Stimulated activated naive CD8-positive, alpha-beta T cell treated with anti-CD3 and anti-CD28 coated beads, Interleukin-15, Interleukin-2, amounts not matched to agents 100 ng/mL and 50 ng/mL, for 24 hours (primary cell): ENCODE measurements at regions not wholly inside any gene's neighbourhood (a gene's known extent, or its start where the extent isn't known, plus 50 kb on each side); places are given as distances from the start of the nearest gene placed in this dataset.

ENCODE experiments used
- H3K27ac Mint-ChIP-seq: one replicate; pipeline ENCODE4 v1.8.0; 2021; ENCODE audit warnings: mild to moderate bottlenecking, mixed read lengths
- H3K27me3 Mint-ChIP-seq: one replicate; pipeline ENCODE4 v1.8.0; 2021; ENCODE audit warnings: mixed read lengths
- H3K36me3 Mint-ChIP-seq: one replicate; pipeline ENCODE4 v1.8.0; 2021; ENCODE audit warnings: low read depth, mixed read lengths
- H3K4me1 Mint-ChIP-seq: one replicate; pipeline ENCODE4 v1.8.0; 2021; ENCODE audit warnings: low read depth, mixed read lengths
- H3K4me3 Mint-ChIP-seq: one replicate; pipeline ENCODE4 v1.8.0; 2021; ENCODE audit warnings: mild to moderate bottlenecking, mixed read lengths
- H3K9me3 Mint-ChIP-seq: one replicate; pipeline ENCODE4 v1.8.0; 2021; ENCODE audit warnings: mixed read lengths

- H3K4me1 Mint-ChIP-seq = no peaks in the 10 kb centered on the region
- no peaks in the 10 kb centered on the region for H3K9me3 Mint-ChIP-seq
- no peaks in the 10 kb centered on the region for H3K27me3 Mint-ChIP-seq
- no peak overlapping the region for H3K27ac Mint-ChIP-seq
- no peaks in the 10 kb centered on the region for H3K36me3 Mint-ChIP-seq
- no peak overlapping the region for H3K4me3 Mint-ChIP-seq
Measured at GRCh38 chr3:8200996-8201395, 300.6 kb upstream of the LMCD1 start.

DNA sequence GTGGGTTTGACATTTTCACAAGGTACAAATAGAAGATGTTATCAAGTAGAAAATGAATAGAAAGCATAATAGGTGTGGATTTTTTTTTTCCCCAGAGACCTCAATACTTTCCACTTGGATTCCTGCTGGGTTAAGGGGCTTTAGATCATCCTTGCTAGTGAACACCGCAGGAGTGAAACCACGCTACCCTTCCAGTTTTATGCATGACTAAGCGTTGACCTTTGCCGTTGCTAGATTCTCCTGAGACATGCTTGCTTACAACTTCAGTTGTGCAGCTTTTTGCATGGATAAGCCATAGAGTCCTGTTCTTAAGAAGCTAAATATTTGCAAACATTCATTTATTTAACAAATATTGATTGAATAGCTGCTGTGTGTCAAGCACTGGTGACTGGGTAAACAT lies 299.7 kb upstream of the LMCD1 start:
- no peak overlapping the region for H3K27ac Mint-ChIP-seq
- H3K4me3 Mint-ChIP-seq = no peak overlapping the region
- no peaks in the 10 kb centered on the region for H3K27me3 Mint-ChIP-seq
- H3K36me3 Mint-ChIP-seq = no peaks in the 10 kb centered on the region
- no peaks in the 10 kb centered on the region for H3K4me1 Mint-ChIP-seq
- no peaks in the 10 kb centered on the region for H3K9me3 Mint-ChIP-seq

DNA sequence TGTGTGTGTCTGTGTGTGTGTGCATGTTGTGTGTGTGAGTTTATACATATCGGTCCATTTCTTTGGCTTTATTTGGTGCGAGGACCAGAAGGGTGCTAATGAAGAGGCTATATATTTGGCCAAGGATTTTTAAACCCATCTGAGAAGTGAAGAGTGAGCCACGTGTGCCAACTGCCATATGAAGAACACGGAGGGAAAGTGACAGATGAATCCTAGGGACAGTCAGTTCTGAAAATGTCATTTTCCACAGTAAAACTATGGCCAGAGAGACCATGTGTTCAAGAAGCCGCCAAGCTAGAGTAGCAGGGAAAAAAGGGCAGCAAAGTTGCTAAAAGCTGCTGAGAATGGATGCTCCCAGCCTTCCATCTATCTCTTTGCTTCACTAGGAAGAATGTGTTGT lies 297.3 kb upstream of the LMCD1 start:
- H3K27me3 Mint-ChIP-seq = no peaks in the 10 kb centered on the region
- H3K4me3 Mint-ChIP-seq = no peak overlapping the region
- no peaks in the 10 kb centered on the region for H3K9me3 Mint-ChIP-seq
- no peaks in the 10 kb centered on the region for H3K36me3 Mint-ChIP-seq
- H3K4me1 Mint-ChIP-seq = no peaks in the 10 kb centered on the region
- H3K27ac Mint-ChIP-seq = no peak overlapping the region

DNA sequence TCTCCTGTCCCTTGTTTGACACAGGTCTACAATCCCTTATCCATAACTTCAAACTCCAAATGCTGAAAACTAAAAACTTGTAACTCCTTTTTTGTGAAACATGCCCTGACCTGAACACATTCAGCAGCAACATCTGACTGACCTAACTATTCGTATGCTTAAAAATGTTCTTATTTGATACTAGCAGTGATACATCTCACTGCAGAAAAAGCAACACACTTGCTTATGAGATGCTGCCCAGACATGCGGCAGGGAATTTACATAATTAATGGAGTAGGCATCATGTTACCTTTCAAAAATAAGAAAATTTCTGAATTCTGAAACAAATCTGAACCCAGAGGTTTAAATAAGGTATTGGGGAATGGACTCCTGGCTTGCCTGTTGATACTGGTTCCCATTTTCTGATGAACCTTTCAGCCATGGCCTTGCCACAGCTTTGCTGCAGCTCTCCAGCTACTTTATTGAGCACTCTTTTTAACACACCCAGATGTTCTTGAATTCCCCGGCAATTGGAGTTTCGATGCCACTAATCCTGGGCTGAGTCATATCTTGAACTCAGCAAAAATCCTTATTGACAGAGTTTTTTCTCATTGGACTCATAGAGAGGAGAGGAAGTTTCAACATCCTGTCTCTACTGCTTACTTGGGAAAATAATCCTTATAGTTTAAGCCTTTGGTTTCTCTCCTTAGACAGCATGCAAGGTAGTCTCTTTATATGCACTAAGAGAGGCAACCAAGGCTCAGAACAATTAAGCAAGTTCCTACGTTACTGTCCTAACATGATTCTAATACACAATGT lies 296.6 kb upstream of the LMCD1 start:
- no peaks in the 10 kb centered on the region for H3K9me3 Mint-ChIP-seq
- H3K4me3 Mint-ChIP-seq = no peak overlapping the region

GRCh38 chr3:8205881-8206280 lies 295.7 kb upstream of the LMCD1 start:
- Mint-ChIP-seq H3K4me1 (no peaks in the 10 kb centered on the region), H3K27ac (no peak overlapping the region), H3K27me3 (peaks cover 4% of the 10 kb centered on the region), H3K36me3 (no peaks in the 10 kb centered on the region), H3K9me3 (no peaks in the 10 kb centered on the region), H3K4me3 (no peak overlapping the region)

More for the DNA sequence above, 296.6 kb upstream of the LMCD1 start:
- H3K27ac Mint-ChIP-seq = no peak overlapping the region
- no peaks in the 10 kb centered on the region for H3K27me3 Mint-ChIP-seq
- H3K36me3 Mint-ChIP-seq = no peaks in the 10 kb centered on the region
- no peaks in the 10 kb centered on the region for H3K4me1 Mint-ChIP-seq

DNA sequence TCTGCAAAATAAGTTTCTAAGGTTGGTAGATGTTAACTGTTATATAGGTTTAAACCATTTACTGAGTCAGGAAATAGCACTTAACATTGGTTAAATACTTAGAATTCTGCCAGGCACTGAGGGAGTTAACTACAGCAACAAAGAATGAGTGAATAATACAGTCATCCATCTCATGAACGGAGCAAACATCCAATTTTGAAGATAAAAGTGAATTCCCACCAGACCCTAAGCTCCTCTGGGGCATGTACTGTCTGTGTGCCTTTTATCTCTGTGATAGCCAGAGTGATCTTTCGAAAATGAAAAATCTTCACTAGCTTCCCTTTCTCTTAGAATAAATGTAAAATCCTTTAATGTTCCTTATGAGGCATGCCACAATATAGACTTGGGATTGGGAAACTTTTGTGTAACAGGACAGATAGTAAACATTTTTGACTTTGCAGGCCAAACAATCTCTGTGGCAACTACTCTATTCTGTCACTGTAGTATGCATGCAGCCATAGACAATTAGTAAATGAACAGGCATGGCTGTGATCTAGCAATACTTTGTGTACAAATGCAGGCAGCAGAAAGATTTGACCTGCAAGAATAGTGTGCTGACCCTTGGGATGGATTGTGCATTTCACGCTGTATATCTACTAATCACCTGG lies 294.5 kb upstream of the LMCD1 start:
- Mint-ChIP-seq H3K36me3 (no peaks in the 10 kb centered on the region), H3K4me1 (no peaks in the 10 kb centered on the region), H3K27me3 (peaks cover 4% of the 10 kb centered on the region)

GRCh38 chr3:8210882-8211341 lies 290.7 kb upstream of the LMCD1 start:
- no peak overlapping the region for H3K27ac Mint-ChIP-seq
- H3K4me3 Mint-ChIP-seq = no peak overlapping the region
- H3K4me1 Mint-ChIP-seq = no peaks in the 10 kb centered on the region
- no peaks in the 10 kb centered on the region for H3K36me3 Mint-ChIP-seq
- H3K27me3 Mint-ChIP-seq = peaks cover 15% of the 10 kb centered on the region
- no peaks in the 10 kb centered on the region for H3K9me3 Mint-ChIP-seq

More for the DNA sequence above, 294.5 kb upstream of the LMCD1 start:
- no peak overlapping the region for H3K27ac Mint-ChIP-seq
- no peaks in the 10 kb centered on the region for H3K9me3 Mint-ChIP-seq
- H3K4me3 Mint-ChIP-seq = no peak overlapping the region

DNA sequence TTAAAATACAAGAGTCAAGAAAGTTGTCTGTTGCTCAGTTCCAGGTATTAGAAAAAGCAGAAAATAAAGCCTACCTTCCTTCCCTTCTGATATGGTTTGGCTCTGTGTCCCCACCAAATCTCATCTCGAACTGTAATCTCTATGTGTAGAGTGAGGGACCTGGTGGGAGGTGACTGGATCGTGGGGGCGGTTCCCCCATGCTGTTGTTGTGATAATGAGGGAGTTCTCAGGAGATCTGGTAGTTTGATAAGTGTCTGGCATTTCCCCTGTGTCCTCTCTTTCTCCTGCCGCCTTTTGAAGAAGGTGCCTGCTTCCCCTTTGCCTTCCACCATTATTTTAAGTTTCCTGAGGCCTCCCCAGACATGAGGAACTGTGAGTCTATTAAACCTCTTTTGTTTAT lies 288.8 kb upstream of the LMCD1 start:
- H3K36me3 Mint-ChIP-seq = no peaks in the 10 kb centered on the region
- H3K9me3 Mint-ChIP-seq = no peaks in the 10 kb centered on the region
- H3K4me3 Mint-ChIP-seq = no peak overlapping the region
- no peak overlapping the region for H3K27ac Mint-ChIP-seq
- H3K4me1 Mint-ChIP-seq = no peaks in the 10 kb centered on the region
- H3K27me3 Mint-ChIP-seq = peaks cover 15% of the 10 kb centered on the region

GRCh38 chr3:8213286-8213685 lies 288.3 kb upstream of the LMCD1 start:
- no peak overlapping the region for H3K4me3 Mint-ChIP-seq
- H3K27ac Mint-ChIP-seq = no peak overlapping the region
- H3K36me3 Mint-ChIP-seq = no peaks in the 10 kb centered on the region
- no peaks in the 10 kb centered on the region for H3K4me1 Mint-ChIP-seq
- peaks cover 15% of the 10 kb centered on the region for H3K27me3 Mint-ChIP-seq
- H3K9me3 Mint-ChIP-seq = no peaks in the 10 kb centered on the region

GRCh38 chr3:8215821-8216220 lies 285.8 kb upstream of the LMCD1 start:
- Mint-ChIP-seq H3K27ac (no peak overlapping the region), H3K36me3 (no peaks in the 10 kb centered on the region), H3K27me3 (peaks cover 12% of the 10 kb centered on the region), H3K4me1 (no peaks in the 10 kb centered on the region), H3K9me3 (no peaks in the 10 kb centered on the region), H3K4me3 (no peak overlapping the region)

DNA sequence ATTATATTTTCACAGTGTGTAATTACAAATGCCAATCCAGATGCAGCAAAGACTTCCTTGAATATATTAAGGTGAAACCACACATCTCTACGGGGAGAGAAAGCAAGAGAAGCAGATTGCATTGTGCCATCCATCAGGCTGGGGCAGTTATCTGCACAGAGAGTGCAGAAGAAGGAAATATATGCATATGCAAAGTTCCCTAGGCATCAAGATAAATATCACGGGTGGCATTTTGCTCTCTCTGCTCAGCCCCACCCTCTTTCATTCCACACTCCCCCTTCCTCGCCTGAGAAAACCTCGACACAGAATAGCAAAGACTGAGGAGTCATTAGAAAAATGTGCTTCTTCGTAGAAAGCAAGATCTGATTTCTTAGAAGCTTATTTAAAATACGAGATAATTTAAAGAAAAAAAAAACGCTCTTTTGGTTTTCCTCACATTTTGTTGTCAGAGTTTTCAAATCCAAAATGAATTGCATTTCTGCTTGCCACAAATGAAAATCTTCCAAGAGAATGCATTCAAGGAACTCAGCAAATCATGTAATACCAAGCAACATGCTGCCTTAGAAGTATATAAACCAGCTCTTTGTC lies 283.2 kb upstream of the LMCD1 start:
- H3K27ac Mint-ChIP-seq = no peak overlapping the region
- H3K36me3 Mint-ChIP-seq = no peaks in the 10 kb centered on the region
- H3K4me1 Mint-ChIP-seq = no peaks in the 10 kb centered on the region

GRCh38 chr3:8220291-8220690 lies 281.3 kb upstream of the LMCD1 start:
- Mint-ChIP-seq H3K27ac (no peak overlapping the region), H3K36me3 (no peaks in the 10 kb centered on the region), H3K4me1 (no peaks in the 10 kb centered on the region), H3K27me3 (peaks cover 4% of the 10 kb centered on the region), H3K4me3 (no peak overlapping the region), H3K9me3 (no peaks in the 10 kb centered on the region)

More for the DNA sequence above, 283.2 kb upstream of the LMCD1 start:
- H3K27me3 Mint-ChIP-seq = peaks cover 12% of the 10 kb centered on the region
- no peaks in the 10 kb centered on the region for H3K9me3 Mint-ChIP-seq
- H3K4me3 Mint-ChIP-seq = no peak overlapping the region

DNA sequence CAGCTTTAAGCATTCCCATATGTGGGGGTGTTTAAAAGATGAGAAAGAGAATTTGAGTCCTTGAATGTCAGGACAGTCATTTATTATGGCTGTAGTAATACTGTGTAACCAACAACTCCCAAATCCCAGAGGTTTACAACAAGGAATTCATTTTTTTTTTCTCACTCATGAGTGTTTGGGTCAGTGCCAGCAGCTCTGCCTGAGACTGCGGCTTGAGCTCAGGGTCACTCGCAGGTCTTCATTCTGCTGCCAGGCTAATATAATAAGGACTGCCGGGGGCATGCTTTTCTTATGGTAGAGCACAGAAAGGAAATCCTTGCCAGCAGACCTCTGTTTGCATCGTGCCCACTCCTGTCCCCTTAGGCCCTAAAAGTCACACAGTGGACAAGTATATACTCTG lies 277.9 kb upstream of the LMCD1 start:
- no peaks in the 10 kb centered on the region for H3K27me3 Mint-ChIP-seq
- H3K4me1 Mint-ChIP-seq = no peaks in the 10 kb centered on the region
- H3K27ac Mint-ChIP-seq = no peak overlapping the region
- H3K36me3 Mint-ChIP-seq = no peaks in the 10 kb centered on the region
- no peak overlapping the region for H3K4me3 Mint-ChIP-seq
- no peaks in the 10 kb centered on the region for H3K9me3 Mint-ChIP-seq

- Mint-ChIP-seq H3K27ac (no peak overlapping the region), H3K4me1 (no peaks in the 10 kb centered on the region), H3K9me3 (no peaks in the 10 kb centered on the region), H3K4me3 (no peak overlapping the region), H3K27me3 (peaks cover 2% of the 10 kb centered on the region), H3K36me3 (no peaks in the 10 kb centered on the region)
Measured at GRCh38 chr3:8224941-8225340, 276.7 kb upstream of the LMCD1 start.

DNA sequence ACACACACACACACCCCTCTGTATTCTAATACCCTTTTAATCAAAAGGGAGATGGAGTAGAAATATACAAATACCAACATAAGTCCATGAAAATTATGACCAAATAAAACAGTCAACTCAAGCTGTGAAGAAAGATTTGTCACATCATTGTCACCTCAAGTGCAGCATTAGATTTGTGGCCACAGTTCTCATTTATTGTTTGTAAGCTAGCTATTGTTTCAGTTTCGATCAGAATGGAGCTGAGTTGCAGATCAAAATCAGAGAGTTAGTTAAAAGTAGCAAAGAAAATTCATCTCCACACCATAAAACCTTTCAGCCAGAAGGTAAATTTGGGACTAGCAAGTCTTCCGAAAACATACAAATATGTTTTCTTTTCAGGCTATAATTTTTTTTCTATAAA lies 267.7 kb upstream of the LMCD1 start:
- Mint-ChIP-seq H3K36me3 (no peaks in the 10 kb centered on the region), H3K27ac (no peak overlapping the region), H3K4me3 (no peak overlapping the region), H3K27me3 (peaks cover 2% of the 10 kb centered on the region), H3K4me1 (no peaks in the 10 kb centered on the region), H3K9me3 (no peaks in the 10 kb centered on the region)
